GM19328 (cell line): ENCODE measurements at regions not wholly inside any gene's neighbourhood (a gene's known extent, or its start where the extent isn't known, plus 50 kb on each side); places are given as distances from the start of the nearest gene placed in this dataset.

ENCODE experiments used
- ATAC-seq: cut with Tn5 transposase; IDR thresholded peaks from one replicate; pipeline ENCODE4 v1.9.1; 2021; ENCODE audit warnings: mild to moderate bottlenecking, moderate library complexity; ENCODE audit not compliant: unreplicated experiment

- ATAC-seq = no peak
These were observed 94.9 kb upstream of the IKZF1 start for GRCh38 chr7:50209461-50210135.

- no peak for ATAC-seq
These were observed 96.0 kb upstream of the IKZF1 start for GRCh38 chr7:50208378-50208982.

- ATAC-seq = no peak
These were observed 96.7 kb upstream of the IKZF1 start for GRCh38 chr7:50207686-50208255.

- ATAC-seq = no peak
These were observed 97.3 kb upstream of the IKZF1 start for GRCh38 chr7:50207251-50207564.

GRCh38 chr7:50206453-50207250, 97.9 kb upstream of the IKZF1 start:
- no peak for ATAC-seq

GRCh38 chr7:50205011-50205410, 99.5 kb upstream of the IKZF1 start:
- ATAC-seq = no peak

GRCh38 chr7:50204581-50204980, 99.9 kb upstream of the IKZF1 start:
- ATAC-seq = no peak

GRCh38 chr7:50203521-50203920, 101.0 kb upstream of the IKZF1 start:
- ATAC-seq = no peak

GRCh38 chr7:50202052-50202555, 102.4 kb upstream of the IKZF1 start:
- ATAC-seq = no peak

- no peak for ATAC-seq
These were observed 104.7 kb upstream of the IKZF1 start for GRCh38 chr7:50199824-50200223.

- peak; percentile 62 for ATAC-seq
These were observed 104.5 kb upstream of the ZPBP start for GRCh38 chr7:50197549-50197948.

GRCh38 chr7:50196719-50197118, 103.7 kb upstream of the ZPBP start:
- ATAC-seq = no peak

GRCh38 chr7:50190776-50191175, 97.7 kb upstream of the ZPBP start:
- ATAC-seq = no peak

GRCh38 chr7:50189371-50189770, 96.3 kb upstream of the ZPBP start:
- ATAC-seq = no peak

- no peak for ATAC-seq
These were observed 93.1 kb upstream of the ZPBP start for GRCh38 chr7:50185951-50186682.

- no peak for ATAC-seq
These were observed 92.2 kb upstream of the ZPBP start for GRCh38 chr7:50185208-50185607.

GRCh38 chr7:50184271-50184990, 91.4 kb upstream of the ZPBP start:
- no peak for ATAC-seq

GRCh38 chr7:50182759-50183158, 89.7 kb upstream of the ZPBP start:
- no peak for ATAC-seq

GRCh38 chr7:50181081-50181480, 88.0 kb upstream of the ZPBP start:
- ATAC-seq = no peak

GRCh38 chr7:50178166-50178565, 85.1 kb upstream of the ZPBP start:
- ATAC-seq = no peak
